ENCODE measurements at regions not wholly inside any gene's neighbourhood (a gene's known extent, or its start where the extent isn't known, plus 50 kb on each side); places are given as distances from the start of the nearest gene placed in this dataset.

DNA sequence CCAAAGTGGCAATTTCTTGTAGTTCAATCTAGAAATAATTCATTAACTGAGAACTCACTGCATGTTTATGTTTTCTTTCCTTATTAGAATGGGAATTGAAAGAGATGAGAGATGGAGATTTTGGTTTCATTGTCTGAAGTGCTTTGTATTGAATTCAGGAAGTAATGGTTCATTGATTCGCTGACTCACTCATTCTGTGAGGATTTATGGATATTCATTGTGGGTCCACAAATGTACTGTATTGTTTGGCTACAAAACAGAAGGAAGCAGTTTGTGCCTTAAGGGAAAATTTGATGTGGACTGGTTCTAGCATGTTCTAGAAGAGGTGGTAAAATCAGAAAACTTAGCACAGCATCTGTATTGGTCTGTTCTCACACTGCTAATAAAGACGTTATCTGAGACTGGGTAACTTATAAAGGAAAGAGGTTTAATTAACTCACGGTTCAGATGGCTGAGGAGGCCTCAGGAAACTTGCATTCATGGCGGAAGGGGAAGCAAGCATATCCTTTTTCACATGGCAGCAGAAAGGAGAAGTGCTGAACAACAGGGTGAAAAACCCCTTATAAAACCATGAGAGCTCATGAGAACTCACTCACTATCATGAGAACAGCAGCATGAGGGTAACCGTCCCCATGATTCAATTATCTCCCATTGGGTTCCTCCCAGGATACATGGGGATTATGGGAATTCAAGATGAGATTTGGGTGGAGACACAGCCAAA is 132.3 kb upstream of the VCX3A start:
- Histone ChIP-seq H3K27me3 (ENCODE audit: control insufficient read depth, insufficient read depth, low read length) (no peaks in the 10 kb centered on the region), H3K4me3 (ENCODE audit: low read depth, low read length) (no peak overlapping the region), H3K9me3 (ENCODE audit: control insufficient read depth, insufficient read depth, low read length) (no peaks in the 10 kb centered on the region; the same call in 1 of the 2 replicates), H3K9ac (ENCODE audit: low read depth, low read length) (no peak overlapping the region), H3K36me3 (ENCODE audit: control insufficient read depth, insufficient read depth, low read length) (no peaks in the 10 kb centered on the region), H3K27ac (ENCODE audit: low read depth, low read length) (no peak overlapping the region), H3K4me1 (ENCODE audit: control insufficient read depth, insufficient read depth, low read length) (no peaks in the 10 kb centered on the region)

DNA sequence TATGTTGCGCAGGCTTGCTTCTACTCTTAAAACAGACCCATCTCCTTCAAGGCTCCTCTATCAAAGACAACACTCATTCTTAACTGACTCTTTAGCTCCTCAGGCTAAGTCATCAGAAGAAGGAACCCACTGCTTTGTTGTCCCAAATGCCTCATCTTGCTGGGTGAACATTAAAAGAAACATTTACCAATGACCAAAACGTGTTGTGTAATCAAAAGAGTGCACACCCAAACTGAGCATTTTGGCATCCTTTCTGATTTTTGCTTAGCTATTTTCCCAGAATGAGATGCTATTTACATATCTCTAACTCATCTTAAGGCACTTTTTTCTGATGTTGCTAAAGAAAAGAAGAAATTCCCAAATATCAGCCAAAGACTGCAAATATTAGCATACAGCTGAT is 131.7 kb upstream of the VCX3A start:
- Histone ChIP-seq H3K4me1 (ENCODE audit: control insufficient read depth, insufficient read depth, low read length) (no peaks in the 10 kb centered on the region), H3K36me3 (ENCODE audit: control insufficient read depth, insufficient read depth, low read length) (no peaks in the 10 kb centered on the region), H3K9ac (ENCODE audit: low read depth, low read length) (no peak overlapping the region), H3K27ac (ENCODE audit: low read depth, low read length) (no peak overlapping the region), H3K27me3 (ENCODE audit: control insufficient read depth, insufficient read depth, low read length) (no peaks in the 10 kb centered on the region), H3K4me3 (ENCODE audit: low read depth, low read length) (no peak overlapping the region), H3K9me3 (ENCODE audit: control insufficient read depth, insufficient read depth, low read length) (no peaks in the 10 kb centered on the region; the same call in 1 of the 2 replicates)

DNA sequence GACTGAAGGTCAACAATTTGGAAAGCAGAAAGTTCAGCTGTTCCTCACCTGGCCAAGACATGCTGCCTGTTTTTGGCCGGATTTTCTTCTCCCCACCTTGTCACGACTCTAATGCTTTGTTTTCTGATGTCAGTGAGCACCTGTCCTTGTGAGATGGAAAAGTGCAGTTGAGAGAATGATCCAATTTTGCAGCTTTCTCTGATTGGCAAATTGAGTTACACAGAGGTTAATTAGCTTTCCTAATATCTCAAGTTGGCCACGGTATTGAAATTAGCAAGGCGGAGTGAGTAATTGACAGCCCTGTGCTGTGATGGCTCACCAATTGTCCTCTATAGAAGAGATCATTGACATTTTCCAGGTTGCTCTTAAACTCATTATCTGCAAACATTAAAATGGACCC is 126.8 kb upstream of the VCX3A start:
- Histone ChIP-seq H3K27me3 (ENCODE audit: control insufficient read depth, insufficient read depth, low read length) (no peaks in the 10 kb centered on the region), H3K4me3 (ENCODE audit: low read depth, low read length) (no peak overlapping the region), H3K9me3 (ENCODE audit: control insufficient read depth, insufficient read depth, low read length) (peaks cover 27% of the 10 kb centered on the region), H3K9ac (ENCODE audit: low read depth, low read length) (no peak overlapping the region), H3K27ac (ENCODE audit: low read depth, low read length) (no peak overlapping the region), H3K36me3 (ENCODE audit: control insufficient read depth, insufficient read depth, low read length) (no peaks in the 10 kb centered on the region), H3K4me1 (ENCODE audit: control insufficient read depth, insufficient read depth, low read length) (peaks cover 7% of the 10 kb centered on the region; the same call in 1 of the 2 replicates)

DNA sequence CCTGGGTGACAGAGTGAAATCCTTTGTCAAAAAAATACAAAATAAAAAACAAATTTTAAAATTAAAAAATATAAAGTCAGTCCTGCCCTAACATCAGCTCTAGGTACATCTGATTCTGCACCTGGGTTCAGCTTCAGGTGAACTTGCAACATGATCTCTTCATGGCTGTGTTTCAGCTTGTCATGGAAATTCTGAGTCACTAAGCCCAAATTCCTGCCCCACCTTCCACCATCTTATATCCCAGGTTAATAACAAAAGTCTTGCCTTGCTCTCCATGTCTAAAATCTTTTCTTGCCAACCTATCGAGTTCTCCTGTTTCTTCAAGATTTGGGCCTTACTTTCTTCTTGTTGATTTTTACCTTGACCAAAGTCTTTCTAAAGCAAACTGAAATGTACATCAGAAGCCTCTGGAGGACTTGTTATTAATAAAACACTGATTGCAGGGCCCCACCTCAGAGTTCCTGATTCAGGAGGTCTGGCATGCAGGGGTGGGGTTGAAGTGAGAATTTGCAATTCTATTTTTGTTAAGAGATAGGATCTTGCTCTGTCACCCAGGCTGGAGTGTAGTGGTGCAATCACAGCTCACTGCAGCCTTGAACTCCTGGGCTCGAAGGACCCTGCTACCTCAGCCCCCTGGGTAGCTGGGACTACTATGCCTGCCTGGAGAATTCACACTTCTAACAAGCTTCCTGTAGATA is 125.8 kb upstream of the VCX3A start:
- Histone ChIP-seq H3K4me1 (ENCODE audit: control insufficient read depth, insufficient read depth, low read length) (peaks cover 13% of the 10 kb centered on the region), H3K4me3 (ENCODE audit: low read depth, low read length) (no peak overlapping the region), H3K27ac (ENCODE audit: low read depth, low read length) (no peak overlapping the region), H3K27me3 (ENCODE audit: control insufficient read depth, insufficient read depth, low read length) (no peaks in the 10 kb centered on the region), H3K9ac (ENCODE audit: low read depth, low read length) (no peak overlapping the region), H3K9me3 (ENCODE audit: control insufficient read depth, insufficient read depth, low read length) (peaks cover 30% of the 10 kb centered on the region), H3K36me3 (ENCODE audit: control insufficient read depth, insufficient read depth, low read length) (no peaks in the 10 kb centered on the region)

DNA sequence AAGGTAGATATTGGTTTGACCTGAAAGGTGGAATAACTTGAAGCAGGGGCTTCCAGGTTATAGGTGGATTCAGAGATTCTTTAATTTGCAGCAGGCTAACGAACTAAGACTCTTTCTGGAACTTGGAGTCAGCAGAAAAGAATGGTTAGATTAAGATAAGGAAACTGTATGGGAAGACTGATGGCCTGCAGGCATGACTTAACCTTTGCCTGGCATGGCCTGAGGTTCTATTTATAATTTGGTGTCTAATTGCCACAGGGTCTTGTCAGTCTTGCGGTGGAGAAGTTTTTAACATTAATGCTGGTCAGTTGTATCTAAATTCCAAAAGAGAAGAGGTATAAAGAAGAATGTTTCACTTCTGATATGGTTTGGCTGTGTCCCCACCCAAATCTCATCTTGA is 110.3 kb upstream of the VCX3A start:
- Histone ChIP-seq H3K4me1 (ENCODE audit: control insufficient read depth, insufficient read depth, low read length) (no peaks in the 10 kb centered on the region), H3K27me3 (ENCODE audit: control insufficient read depth, insufficient read depth, low read length) (no peaks in the 10 kb centered on the region), H3K27ac (ENCODE audit: low read depth, low read length) (no peak overlapping the region), H3K4me3 (ENCODE audit: low read depth, low read length) (no peak overlapping the region), H3K36me3 (ENCODE audit: control insufficient read depth, insufficient read depth, low read length) (no peaks in the 10 kb centered on the region), H3K9ac (ENCODE audit: low read depth, low read length) (no peak overlapping the region), H3K9me3 (ENCODE audit: control insufficient read depth, insufficient read depth, low read length) (peaks cover 4% of the 10 kb centered on the region; the same call in 1 of the 2 replicates)

DNA sequence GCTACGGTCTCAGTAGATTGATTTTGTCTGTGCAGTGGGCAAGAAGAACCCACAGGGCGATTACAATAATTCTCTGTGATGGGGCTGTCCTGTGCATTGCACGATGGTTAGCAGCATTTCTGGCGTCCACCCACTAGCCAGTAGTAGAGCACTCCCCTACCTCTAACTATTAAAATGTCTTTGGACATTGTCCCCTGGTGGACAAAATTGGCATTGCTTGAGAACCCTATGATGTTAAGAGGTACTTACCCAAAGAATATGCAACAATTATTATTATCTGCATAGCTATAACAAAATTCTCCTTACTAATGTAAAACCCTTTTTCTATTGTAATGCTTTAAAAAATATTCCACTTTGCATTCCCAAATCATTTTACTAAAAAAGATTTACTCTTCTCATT is 109.5 kb upstream of the VCX3A start:
- Histone ChIP-seq H3K36me3 (ENCODE audit: control insufficient read depth, insufficient read depth, low read length) (no peaks in the 10 kb centered on the region), H3K27me3 (ENCODE audit: control insufficient read depth, insufficient read depth, low read length) (no peaks in the 10 kb centered on the region), H3K27ac (ENCODE audit: low read depth, low read length) (no peak overlapping the region), H3K4me1 (ENCODE audit: control insufficient read depth, insufficient read depth, low read length) (no peaks in the 10 kb centered on the region), H3K9ac (ENCODE audit: low read depth, low read length) (no peak overlapping the region), H3K4me3 (ENCODE audit: low read depth, low read length) (no peak overlapping the region), H3K9me3 (ENCODE audit: control insufficient read depth, insufficient read depth, low read length) (peaks cover 4% of the 10 kb centered on the region; the same call in 1 of the 2 replicates)

DNA sequence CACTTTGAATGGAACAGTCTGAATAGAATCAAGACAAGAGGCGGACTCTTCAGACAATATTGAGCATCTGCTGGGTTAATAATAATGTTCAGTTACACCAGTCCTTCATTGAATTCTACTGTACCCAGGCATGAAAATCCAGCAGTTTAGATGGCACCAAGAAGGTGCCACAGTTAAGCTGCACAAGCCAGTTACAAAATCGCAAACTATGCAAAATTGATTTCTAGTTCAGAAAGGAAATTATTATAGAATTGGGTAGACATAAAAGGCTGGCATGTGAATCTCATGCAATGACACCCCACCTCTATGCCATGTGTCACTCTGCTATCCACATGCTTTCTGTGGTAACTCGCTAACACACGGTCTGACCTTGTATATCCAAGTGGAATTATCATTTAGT is 105.8 kb upstream of the VCX3A start:
- H3K27ac ChIP-seq (ENCODE audit: low read depth, low read length), result no peak overlapping the region
- H3K36me3 ChIP-seq (ENCODE audit: control insufficient read depth, insufficient read depth, low read length), result no peaks in the 10 kb centered on the region
- H3K27me3 ChIP-seq (ENCODE audit: control insufficient read depth, insufficient read depth, low read length), result no peaks in the 10 kb centered on the region
- no peaks in the 10 kb centered on the region for H3K4me1 ChIP-seq (ENCODE audit: control insufficient read depth, insufficient read depth, low read length)
- no peak overlapping the region for H3K9ac ChIP-seq (ENCODE audit: low read depth, low read length)
- peaks cover 4% of the 10 kb centered on the region; the same call in 1 of the 2 replicates for H3K9me3 ChIP-seq (ENCODE audit: control insufficient read depth, insufficient read depth, low read length)
- H3K4me3 ChIP-seq (ENCODE audit: low read depth, low read length), result no peak overlapping the region

DNA sequence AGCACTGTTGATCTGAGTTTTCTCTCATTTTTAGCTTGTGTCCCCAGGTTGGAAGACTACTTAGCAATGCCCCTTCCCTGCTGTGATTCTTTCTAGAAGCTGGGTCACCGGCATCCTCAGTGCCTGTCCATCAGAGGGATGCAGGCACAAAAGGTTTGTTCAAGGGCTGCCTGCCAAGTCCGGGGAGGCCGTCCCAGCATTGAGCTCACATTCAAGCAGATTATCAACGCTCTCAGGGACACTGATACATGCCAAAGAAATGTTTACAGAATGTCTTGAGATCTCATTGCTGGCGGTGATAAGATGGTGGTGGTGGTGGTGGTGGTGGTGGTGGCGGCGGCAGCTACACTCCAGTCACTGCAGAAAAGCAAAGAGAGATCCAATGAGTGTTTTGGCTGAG is 79.6 kb upstream of the VCX3A start:
- Histone ChIP-seq H3K9ac (ENCODE audit: low read depth, low read length) (no peak overlapping the region), H3K4me1 (ENCODE audit: control insufficient read depth, insufficient read depth, low read length) (no peaks in the 10 kb centered on the region), H3K36me3 (ENCODE audit: control insufficient read depth, insufficient read depth, low read length) (no peaks in the 10 kb centered on the region)

DNA sequence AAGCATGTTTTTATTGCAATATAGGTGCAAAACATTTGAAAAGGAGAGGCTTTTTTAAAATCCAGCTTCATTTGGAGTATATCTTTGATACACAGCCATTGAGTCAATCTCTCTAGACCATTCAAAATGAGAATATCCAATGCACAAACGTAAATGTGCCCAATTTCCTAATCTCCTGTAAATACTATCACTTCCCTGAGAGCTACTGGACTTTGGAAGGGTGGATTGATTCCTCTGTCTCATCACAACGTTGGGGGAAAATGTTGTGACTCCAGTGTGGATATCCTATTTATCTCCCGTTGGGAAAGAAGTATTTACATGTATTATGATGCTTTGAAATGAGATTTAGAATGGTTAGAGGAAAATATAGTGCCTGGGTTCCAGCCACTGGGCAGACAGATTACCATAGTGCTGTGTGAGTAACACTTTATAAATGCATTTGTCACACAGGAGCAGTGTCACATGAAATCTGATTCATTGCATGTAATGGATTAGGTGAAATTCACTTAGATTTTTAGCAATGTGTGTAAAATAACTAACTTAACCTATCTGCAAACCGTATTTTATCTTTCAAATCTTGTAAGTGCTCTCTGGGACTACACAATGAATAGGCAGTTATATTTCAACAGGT is 64.4 kb upstream of the VCX3A start:
- Histone ChIP-seq H3K9me3 (ENCODE audit: control insufficient read depth, insufficient read depth, low read length) (no peaks in the 10 kb centered on the region; the same call in 1 of the 2 replicates), H3K27ac (ENCODE audit: low read depth, low read length) (no peak overlapping the region), H3K9ac (ENCODE audit: low read depth, low read length) (no peak overlapping the region), H3K36me3 (ENCODE audit: control insufficient read depth, insufficient read depth, low read length) (no peaks in the 10 kb centered on the region), H3K4me3 (ENCODE audit: low read depth, low read length) (no peak overlapping the region), H3K27me3 (ENCODE audit: control insufficient read depth, insufficient read depth, low read length) (no peaks in the 10 kb centered on the region), H3K4me1 (ENCODE audit: control insufficient read depth, insufficient read depth, low read length) (no peaks in the 10 kb centered on the region)

More for the DNA sequence above, 79.6 kb upstream of the VCX3A start:
- H3K4me3 ChIP-seq (ENCODE audit: low read depth, low read length), result no peak overlapping the region
- no peaks in the 10 kb centered on the region for H3K9me3 ChIP-seq (ENCODE audit: control insufficient read depth, insufficient read depth, low read length)
- H3K27ac ChIP-seq (ENCODE audit: low read depth, low read length), result no peak overlapping the region
- no peaks in the 10 kb centered on the region for H3K27me3 ChIP-seq (ENCODE audit: control insufficient read depth, insufficient read depth, low read length)
